ENCODE measurements at regions not wholly inside any gene's neighbourhood (a gene's known extent, or its start where the extent isn't known, plus 50 kb on each side); places are given as distances from the start of the nearest gene placed in this dataset.

DNA sequence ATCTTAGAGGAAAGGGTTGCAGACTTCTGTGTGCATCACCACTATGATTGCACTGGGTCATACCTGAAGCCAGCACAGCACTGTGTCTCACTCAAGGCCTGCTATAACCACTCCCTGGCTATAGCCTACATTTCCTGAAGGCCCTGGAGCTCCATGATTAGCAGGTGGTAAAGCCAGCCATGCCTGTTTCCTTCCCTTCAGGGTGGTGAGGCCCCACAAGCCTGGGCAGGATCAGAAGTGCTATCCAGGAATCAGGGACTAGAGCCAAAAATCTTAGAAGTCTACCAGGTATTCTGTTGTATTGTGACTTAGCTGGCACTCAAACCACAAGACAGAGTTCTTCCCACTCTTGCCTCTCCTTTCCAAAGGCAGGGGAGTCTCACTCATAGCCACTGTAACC lies 734.6 kb downstream of the GLUD2 start:
- Histone ChIP-seq H2BK5ac (ENCODE audit: low read length) (no peak overlapping the region), H3K4me1 (ENCODE audit: control insufficient read depth in 2 of 2, insufficient read depth in 1 of 2, low read depth in 1 of 2, low read length in 2 of 2) (no peaks in the 10 kb centered on the region), H4K8ac (ENCODE audit: low read depth, low read length) (no peak overlapping the region), H3K14ac (ENCODE audit: low read length) (no peak overlapping the region), H2AK5ac (ENCODE audit: low read depth, low read length) (no peak overlapping the region), H3K79me1 (ENCODE audit: low read depth, low read length) (no peaks in the 10 kb centered on the region), H3K4me3 (ENCODE audit: low read length in 2 of 2) (no peak overlapping the region), H4K91ac (ENCODE audit: low read depth, low read length, poor library complexity) (no peak overlapping the region), H2BK12ac (ENCODE audit: low read length) (no peak overlapping the region), H2AFZ (ENCODE audit: low read length) (no peak overlapping the region), H2BK15ac (ENCODE audit: low read length) (no peak overlapping the region), H3K18ac (ENCODE audit: low read length) (no peak overlapping the region), H3K9ac (ENCODE audit: low read depth, low read length, poor library complexity) (no peak overlapping the region), H3K4ac (ENCODE audit: low read length) (no peak overlapping the region), H3K27ac (replicated peaks; ENCODE audit: low read length) (no peak overlapping the region), H3K9me3 (replicated peaks in 1 of 2; ENCODE audit: control insufficient read depth in 2 of 2, insufficient read depth in 1 of 2, low read depth in 1 of 2, low read length in 2 of 2) (no peaks in the 10 kb centered on the region), H2BK120ac (ENCODE audit: low read depth, low read length) (no peak overlapping the region), H3K36me3 (replicated peaks in 1 of 2; ENCODE audit: control insufficient read depth in 2 of 2, insufficient read depth in 2 of 2, low read length in 2 of 2) (no peaks in the 10 kb centered on the region), H3K4me2 (ENCODE audit: insufficient read depth, low read length, poor library complexity, severe bottlenecking) (no peak overlapping the region), H3K27me3 (ENCODE audit: control insufficient read depth in 3 of 3, insufficient read depth in 3 of 3, low read depth in 1 of 3, low read length in 3 of 3) (no peaks in the 10 kb centered on the region), H3K23ac (ENCODE audit: low read depth, low read length, poor library complexity) (no peak overlapping the region)
- no peak for DNase-seq (ENCODE audit: low spot score)

DNA sequence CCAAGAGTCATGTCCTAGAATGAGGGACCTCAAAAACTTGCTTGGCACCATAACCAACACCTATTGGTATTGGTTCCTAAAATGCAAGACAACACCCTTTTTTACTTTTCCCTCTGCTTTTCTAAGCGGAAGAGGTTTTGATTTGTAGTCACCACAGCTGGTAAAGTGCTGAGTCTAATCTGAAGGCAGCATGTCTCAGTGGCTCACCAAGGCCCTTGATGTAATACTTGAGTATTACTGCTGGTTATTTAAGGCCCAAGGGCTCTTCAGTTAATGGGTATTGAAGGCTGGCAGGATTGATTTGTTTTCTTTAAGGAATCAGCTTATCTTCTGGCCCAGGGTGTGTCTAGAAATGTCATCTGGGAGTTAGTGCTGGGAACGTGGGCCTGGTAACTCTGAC lies 735.1 kb downstream of the GLUD2 start:
- H3K9me3 ChIP-seq (replicated peaks in 1 of 2; ENCODE audit: control insufficient read depth in 2 of 2, insufficient read depth in 1 of 2, low read depth in 1 of 2, low read length in 2 of 2) = no peaks in the 10 kb centered on the region
- H3K4me2 ChIP-seq (ENCODE audit: insufficient read depth, low read length, poor library complexity, severe bottlenecking) = no peak overlapping the region
- no peak overlapping the region for H2AK5ac ChIP-seq (ENCODE audit: low read depth, low read length)
- no peak overlapping the region for H4K8ac ChIP-seq (ENCODE audit: low read depth, low read length)
- H4K91ac ChIP-seq (ENCODE audit: low read depth, low read length, poor library complexity) = no peak overlapping the region
- DNase-seq (ENCODE audit: low spot score) = no peak
- no peak overlapping the region for H3K4ac ChIP-seq (ENCODE audit: low read length)
- no peak overlapping the region for H2BK12ac ChIP-seq (ENCODE audit: low read length)
- H2BK5ac ChIP-seq (ENCODE audit: low read length) = no peak overlapping the region
- H3K23ac ChIP-seq (ENCODE audit: low read depth, low read length, poor library complexity) = no peak overlapping the region
- no peak overlapping the region for H3K18ac ChIP-seq (ENCODE audit: low read length)
- no peak overlapping the region for H2BK120ac ChIP-seq (ENCODE audit: low read depth, low read length)
- H3K27ac ChIP-seq (replicated peaks; ENCODE audit: low read length) = no peak overlapping the region
- H3K14ac ChIP-seq (ENCODE audit: low read length) = no peak overlapping the region
- H3K4me3 ChIP-seq (ENCODE audit: low read length in 2 of 2) = no peak overlapping the region
- H3K79me1 ChIP-seq (ENCODE audit: low read depth, low read length) = no peaks in the 10 kb centered on the region
- WGBS, 2 donors (ENCODE audit: extremely low coverage in 2 of 2, insufficient read length in 2 of 2, insufficient replicate concordance in 1 of 2) = no CpG with 5 or more reads among the region's 2 CpGs
- no peaks in the 10 kb centered on the region for H3K36me3 ChIP-seq (replicated peaks in 1 of 2; ENCODE audit: control insufficient read depth in 2 of 2, insufficient read depth in 2 of 2, low read length in 2 of 2)
- H3K27me3 ChIP-seq (ENCODE audit: control insufficient read depth in 3 of 3, insufficient read depth in 3 of 3, low read depth in 1 of 3, low read length in 3 of 3) = no peaks in the 10 kb centered on the region
- no peak overlapping the region for H3K9ac ChIP-seq (ENCODE audit: low read depth, low read length, poor library complexity)
- no peak overlapping the region for H2BK15ac ChIP-seq (ENCODE audit: low read length)
- no peak overlapping the region for H2AFZ ChIP-seq (ENCODE audit: low read length)
- no peaks in the 10 kb centered on the region for H3K4me1 ChIP-seq (ENCODE audit: control insufficient read depth in 2 of 2, insufficient read depth in 1 of 2, low read depth in 1 of 2, low read length in 2 of 2)

- Histone ChIP-seq H3K27me3 (ENCODE audit: control insufficient read depth in 3 of 3, insufficient read depth in 3 of 3, low read depth in 1 of 3, low read length in 3 of 3) (no peaks in the 10 kb centered on the region), H3K9ac (ENCODE audit: low read depth, low read length, poor library complexity) (no peak overlapping the region), H2AK5ac (ENCODE audit: low read depth, low read length) (no peak overlapping the region), H3K79me1 (ENCODE audit: low read depth, low read length) (no peaks in the 10 kb centered on the region), H3K4ac (ENCODE audit: low read length) (no peak overlapping the region), H2BK120ac (ENCODE audit: low read depth, low read length) (no peak overlapping the region), H3K4me2 (ENCODE audit: insufficient read depth, low read length, poor library complexity, severe bottlenecking) (no peak overlapping the region), H2BK12ac (ENCODE audit: low read length) (no peak overlapping the region), H3K36me3 (replicated peaks in 1 of 2; ENCODE audit: control insufficient read depth in 2 of 2, insufficient read depth in 2 of 2, low read length in 2 of 2) (no peaks in the 10 kb centered on the region), H3K14ac (ENCODE audit: low read length) (no peak overlapping the region), H4K8ac (ENCODE audit: low read depth, low read length) (no peak overlapping the region), H3K27ac (replicated peaks; ENCODE audit: low read length) (no peak overlapping the region), H3K18ac (ENCODE audit: low read length) (no peak overlapping the region), H2BK15ac (ENCODE audit: low read length) (no peak overlapping the region), H4K91ac (ENCODE audit: low read depth, low read length, poor library complexity) (no peak overlapping the region), H3K23ac (ENCODE audit: low read depth, low read length, poor library complexity) (no peak overlapping the region), H3K4me3 (ENCODE audit: low read length in 2 of 2) (no peak overlapping the region), H2BK5ac (ENCODE audit: low read length) (no peak overlapping the region), H2AFZ (ENCODE audit: low read length) (no peak overlapping the region), H3K9me3 (replicated peaks in 1 of 2; ENCODE audit: control insufficient read depth in 2 of 2, insufficient read depth in 1 of 2, low read depth in 1 of 2, low read length in 2 of 2) (no peaks in the 10 kb centered on the region), H3K4me1 (ENCODE audit: control insufficient read depth in 2 of 2, insufficient read depth in 1 of 2, low read depth in 1 of 2, low read length in 2 of 2) (no peaks in the 10 kb centered on the region)
- no peak for DNase-seq (ENCODE audit: low spot score)
- WGBS, 2 donors (ENCODE audit: extremely low coverage in 2 of 2, insufficient read length in 2 of 2, insufficient replicate concordance in 1 of 2) = no CpG with 5 or more reads among the region's 3 CpGs
These were observed 735.6 kb downstream of the GLUD2 start for GRCh38 chrX:121782976-121783375.

GRCh38 chrX:121802881-121803412 lies 755.5 kb downstream of the GLUD2 start:
- Histone ChIP-seq H2AFZ (ENCODE audit: low read length) (no peak overlapping the region), H2BK120ac (ENCODE audit: low read depth, low read length) (no peak overlapping the region), H2BK12ac (ENCODE audit: low read length) (no peak overlapping the region), H4K8ac (ENCODE audit: low read depth, low read length) (no peak overlapping the region), H3K9ac (ENCODE audit: low read depth, low read length, poor library complexity) (no peak overlapping the region), H2BK15ac (ENCODE audit: low read length) (no peak overlapping the region), H3K4me2 (ENCODE audit: insufficient read depth, low read length, poor library complexity, severe bottlenecking) (no peak overlapping the region), H3K4me1 (ENCODE audit: control insufficient read depth in 2 of 2, insufficient read depth in 1 of 2, low read depth in 1 of 2, low read length in 2 of 2) (no peaks in the 10 kb centered on the region), H3K9me3 (replicated peaks in 1 of 2; ENCODE audit: control insufficient read depth in 2 of 2, insufficient read depth in 1 of 2, low read depth in 1 of 2, low read length in 2 of 2) (no peaks in the 10 kb centered on the region), H3K79me1 (ENCODE audit: low read depth, low read length) (no peaks in the 10 kb centered on the region), H3K27ac (replicated peaks; ENCODE audit: low read length) (no peak overlapping the region), H2AK5ac (ENCODE audit: low read depth, low read length) (no peak overlapping the region), H2BK5ac (ENCODE audit: low read length) (no peak overlapping the region), H4K91ac (ENCODE audit: low read depth, low read length, poor library complexity) (no peak overlapping the region), H3K4ac (ENCODE audit: low read length) (no peak overlapping the region), H3K36me3 (replicated peaks in 1 of 2; ENCODE audit: control insufficient read depth in 2 of 2, insufficient read depth in 2 of 2, low read length in 2 of 2) (no peaks in the 10 kb centered on the region), H3K4me3 (ENCODE audit: low read length in 2 of 2) (no peak overlapping the region), H3K23ac (ENCODE audit: low read depth, low read length, poor library complexity) (no peak overlapping the region), H3K18ac (ENCODE audit: low read length) (no peak overlapping the region), H3K14ac (ENCODE audit: low read length) (no peak overlapping the region), H3K27me3 (ENCODE audit: control insufficient read depth in 3 of 3, insufficient read depth in 3 of 3, low read depth in 1 of 3, low read length in 3 of 3) (no peaks in the 10 kb centered on the region)
- no peak for DNase-seq (ENCODE audit: low spot score)
- no CpG with 5 or more reads among the region's 7 CpGs for WGBS, 2 donors (ENCODE audit: extremely low coverage in 2 of 2, insufficient read length in 2 of 2, insufficient replicate concordance in 1 of 2)
